GM19372 (cell line): ENCODE measurements at regions not wholly inside any gene's neighbourhood (a gene's known extent, or its start where the extent isn't known, plus 50 kb on each side); places are given as distances from the start of the nearest gene placed in this dataset.
"Not testable (repeated sequence)": the region's sequence is repeated elsewhere in the genome, so short reads cannot be mapped to it uniquely, and the experiment has no call there.

Source experiments
- ATAC-seq: cut with Tn5 transposase; IDR thresholded peaks from one replicate; pipeline ENCODE4 v1.9.1; 2021; ENCODE audit warnings: mild to moderate bottlenecking, low read depth, moderate library complexity; ENCODE audit not compliant: unreplicated experiment

DNA sequence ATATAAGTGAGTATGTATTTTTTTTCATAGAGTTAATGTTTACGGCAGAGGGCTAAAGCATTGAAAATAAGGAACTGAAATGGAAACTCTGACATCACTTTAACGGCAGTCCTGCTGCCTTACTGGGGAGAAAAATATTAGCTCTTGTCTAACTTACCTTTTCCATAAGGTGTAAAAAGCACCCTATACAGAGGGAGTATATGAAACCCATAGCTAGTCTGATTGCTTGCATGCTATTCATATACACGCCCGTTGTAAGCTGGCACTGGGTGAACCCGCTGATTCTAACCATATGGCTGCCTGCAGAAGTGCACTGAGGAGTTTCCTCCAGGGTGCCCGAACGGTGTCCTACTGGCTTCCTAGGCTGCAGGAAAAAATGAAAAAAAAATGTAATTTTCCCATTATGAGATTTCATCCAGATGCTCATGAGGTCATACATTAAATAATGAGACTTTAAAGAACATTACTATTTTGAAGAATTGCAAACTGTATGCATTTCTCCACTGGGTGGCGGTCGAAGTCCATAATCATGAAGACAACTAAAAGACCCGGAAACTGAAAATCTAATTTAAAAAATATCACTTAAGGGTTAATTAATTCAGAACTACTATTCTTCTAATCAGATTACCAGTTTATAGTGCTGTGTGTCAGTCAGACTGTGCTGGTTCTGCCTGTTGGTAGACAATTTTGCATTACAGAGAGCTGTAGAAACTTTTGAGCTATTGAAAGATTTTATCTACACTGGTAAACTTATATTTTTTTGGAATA, 144.7 kb downstream of the ALX1 start:
- ATAC-seq = peak; percentile 72

DNA sequence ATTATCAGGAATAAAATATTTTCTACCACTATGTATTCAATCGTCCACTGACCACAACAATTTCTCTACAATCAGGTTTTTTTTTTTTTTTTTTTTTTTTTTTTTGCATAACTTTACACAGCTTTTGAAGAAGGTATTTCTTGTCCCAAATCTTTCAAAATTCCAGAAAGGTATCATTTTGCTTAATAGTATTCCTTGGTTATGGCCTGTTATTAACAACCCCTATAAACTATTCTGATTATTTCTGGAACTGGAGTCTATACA, 145.3 kb downstream of the ALX1 start:
- no peak for ATAC-seq

DNA sequence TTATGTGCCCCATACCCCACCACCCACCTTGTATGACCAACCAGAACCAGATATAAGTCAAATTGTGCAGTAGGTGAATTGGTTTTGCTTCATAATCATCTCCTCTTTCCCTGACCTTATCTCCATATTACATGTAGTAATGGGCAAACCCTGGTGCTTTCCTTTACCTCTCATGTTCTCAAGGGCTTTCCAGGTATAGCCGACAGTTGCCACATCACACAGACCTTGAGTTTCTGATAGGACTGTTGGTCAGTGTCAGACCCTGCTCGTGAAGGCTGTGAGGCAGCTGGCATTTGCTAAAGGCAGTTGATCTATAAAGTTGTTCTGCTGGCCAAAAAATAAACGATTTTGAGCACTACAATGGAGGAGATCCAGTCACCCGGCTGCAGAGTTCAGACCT, 145.9 kb downstream of the ALX1 start:
- ATAC-seq = no peak

DNA sequence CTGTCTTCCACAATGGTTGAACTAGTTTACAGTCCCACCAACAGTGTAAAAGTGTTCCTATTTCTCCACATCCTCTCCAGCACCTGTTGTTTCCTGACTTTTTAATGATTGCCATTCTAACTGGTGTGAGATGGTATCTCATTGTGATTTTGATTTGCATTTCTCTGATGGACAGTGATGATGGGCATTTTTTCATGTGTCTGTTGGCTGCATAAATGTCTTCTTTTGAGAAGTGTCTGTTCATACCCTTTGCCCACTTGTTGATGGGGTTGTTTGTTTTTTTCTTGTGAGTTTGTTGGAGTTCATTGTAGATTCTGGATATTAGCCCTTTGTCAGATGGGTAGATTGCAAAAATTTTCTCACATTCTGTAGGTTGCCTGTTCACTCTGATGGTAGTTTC, 153.1 kb downstream of the ALX1 start:
- ATAC-seq = not testable (repeated sequence)

DNA sequence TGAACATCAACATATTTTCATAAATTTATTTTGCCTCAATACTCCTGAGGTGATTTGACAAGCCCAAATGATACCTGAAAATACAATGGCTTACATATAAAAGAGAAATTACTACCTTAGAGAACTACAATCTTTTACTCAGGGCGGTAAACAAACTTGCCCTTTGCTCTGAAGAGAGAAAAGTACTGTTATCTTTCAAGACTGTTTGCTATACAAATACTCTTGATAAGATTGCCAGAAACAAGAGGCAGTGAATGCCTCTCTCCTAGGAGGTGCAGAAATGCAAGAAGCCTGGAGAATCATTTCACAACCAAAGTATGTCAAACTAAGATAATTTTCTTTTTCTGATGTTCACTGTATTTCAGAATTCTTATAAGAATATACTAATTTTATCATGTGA, 160.3 kb downstream of the ALX1 start:
- no peak for ATAC-seq

DNA sequence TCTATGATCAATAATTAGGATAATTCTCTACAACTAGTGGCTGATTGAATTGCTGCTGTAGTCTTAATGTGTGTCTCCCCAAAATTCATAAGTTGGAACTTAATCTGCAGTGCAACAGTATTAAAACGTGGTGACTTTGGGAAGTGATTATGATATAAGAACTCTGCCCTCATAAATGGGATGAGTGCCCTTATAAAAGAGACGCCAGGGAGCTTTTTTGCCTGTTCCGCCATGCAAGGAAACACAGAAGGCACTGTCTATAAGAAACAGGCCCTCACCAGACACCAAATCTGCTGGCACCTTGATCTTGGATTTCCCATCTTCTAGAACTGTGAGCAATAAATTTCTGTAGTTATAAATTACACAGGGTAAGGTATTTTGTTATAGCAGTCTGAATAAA, 161.0 kb downstream of the ALX1 start:
- no peak for ATAC-seq

DNA sequence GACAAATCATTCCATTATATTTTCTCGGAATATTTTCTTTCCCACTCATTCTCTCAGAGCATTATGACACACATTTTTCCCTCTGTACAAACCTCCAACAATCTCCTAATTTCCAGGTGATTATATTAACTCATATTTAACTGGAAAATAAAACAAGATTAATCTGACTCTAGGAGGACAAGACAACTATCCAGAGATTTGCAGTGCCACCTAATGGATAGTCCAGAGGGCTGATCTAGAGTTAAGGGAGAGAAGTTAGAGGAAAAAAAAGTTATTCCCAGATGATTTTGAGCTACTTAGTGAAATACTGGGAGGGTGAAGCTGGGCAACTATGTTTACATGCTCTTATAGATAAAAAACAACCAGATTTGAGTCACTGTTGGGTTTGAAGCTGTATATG, 161.7 kb downstream of the ALX1 start:
- ATAC-seq = no peak

DNA sequence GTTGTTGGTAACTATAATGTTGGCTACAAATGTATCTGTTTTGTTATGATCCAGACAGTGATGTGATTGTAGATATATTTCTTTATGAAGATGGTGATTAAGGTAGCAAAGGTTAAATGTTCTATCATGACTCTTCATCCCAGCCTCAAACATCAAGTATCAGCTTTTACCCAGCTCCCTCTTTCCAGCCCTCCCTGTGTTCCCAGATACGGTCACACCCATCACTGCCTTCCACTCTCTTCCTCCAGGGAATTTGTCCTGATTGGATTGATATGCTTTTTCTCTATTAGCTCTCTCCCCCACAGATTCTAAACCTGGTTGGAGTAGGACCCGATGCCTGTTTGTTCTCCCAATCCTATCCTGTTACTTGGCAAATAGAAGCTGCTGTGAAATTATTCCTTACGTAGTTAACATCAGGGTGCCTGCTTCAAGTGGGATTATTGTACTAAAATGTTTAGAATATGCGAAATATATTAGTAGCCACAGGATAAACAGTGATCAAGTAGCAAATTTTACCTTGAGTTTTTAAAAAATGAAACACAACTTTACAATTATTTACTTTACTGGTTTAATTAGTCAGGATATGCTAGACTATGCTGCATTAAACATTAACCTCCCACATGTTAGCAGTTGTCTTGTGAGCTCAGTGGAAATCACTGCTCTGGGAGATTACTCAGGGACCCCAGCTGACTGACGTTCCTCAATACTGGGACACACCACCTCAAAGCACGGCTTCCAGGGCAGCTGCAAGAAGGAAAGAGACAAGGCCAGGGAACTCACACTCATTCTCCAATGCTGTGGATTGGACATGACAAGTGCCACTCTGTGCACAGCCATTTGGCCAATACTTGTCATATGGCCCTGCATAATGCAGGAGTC, 165.3 kb downstream of the ALX1 start:
- ATAC-seq = no peak

DNA sequence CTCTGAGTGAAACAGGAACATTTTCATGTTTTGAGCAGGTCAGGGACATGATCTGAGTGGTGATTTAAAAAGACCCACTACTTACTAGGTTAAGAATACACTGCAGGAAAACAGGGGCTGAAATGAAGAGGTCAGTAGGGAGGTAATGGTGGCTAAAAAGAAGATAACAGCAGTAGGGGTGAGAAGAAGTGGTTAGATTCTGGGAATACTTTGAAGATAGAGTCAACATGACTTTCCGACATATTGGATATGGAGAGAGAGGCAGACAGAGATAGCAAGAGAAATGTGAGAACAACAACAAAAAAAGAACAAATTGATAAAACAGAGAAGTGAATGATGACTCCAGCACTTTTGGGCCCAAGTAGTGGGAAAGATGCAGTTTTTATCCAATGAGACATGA, 168.0 kb downstream of the ALX1 start:
- no peak for ATAC-seq

DNA sequence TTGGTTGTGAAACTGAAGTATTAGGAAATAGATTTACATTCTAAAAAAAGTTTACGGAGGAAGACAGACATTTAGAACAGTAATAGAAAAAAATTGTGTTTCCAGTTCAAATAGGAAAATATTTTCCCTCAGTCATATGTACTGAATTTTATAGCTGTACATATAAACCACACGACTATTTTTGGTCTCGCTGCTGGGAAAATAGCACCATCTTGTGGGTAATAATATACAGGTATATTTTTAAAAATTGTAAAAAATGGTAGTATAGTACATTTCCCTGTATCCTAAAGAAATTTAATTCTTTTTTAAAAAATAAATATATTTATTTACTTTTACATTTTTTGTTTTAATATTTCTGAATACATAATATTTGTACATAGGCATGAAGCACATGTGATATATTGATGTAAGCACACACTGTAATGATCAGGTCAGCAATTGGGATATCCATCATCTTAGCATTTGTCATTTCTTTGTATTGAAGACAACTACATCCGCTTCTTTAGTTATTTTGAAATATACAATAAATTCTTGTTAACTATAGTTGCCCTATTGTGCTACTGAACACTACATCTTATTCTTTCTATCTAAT, 168.6 kb downstream of the ALX1 start:
- ATAC-seq = no peak

DNA sequence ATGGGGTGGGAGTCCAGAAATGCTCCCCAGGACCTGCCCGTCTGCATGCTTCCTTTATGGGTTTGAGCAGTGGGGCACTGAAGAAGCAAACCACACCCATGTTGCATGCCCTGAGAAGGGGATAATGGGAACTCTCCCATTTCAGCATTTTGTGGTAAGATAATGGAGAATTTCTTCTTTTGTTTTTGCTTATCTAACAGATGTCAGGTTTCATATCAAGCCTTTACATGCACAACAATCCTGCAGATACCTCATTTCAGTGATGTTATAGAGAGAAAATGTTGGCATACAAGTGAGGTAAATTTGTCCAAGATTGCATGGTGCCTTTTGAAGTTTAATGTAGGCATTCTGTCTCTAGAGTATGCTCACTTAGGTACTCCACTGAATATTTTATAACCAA, 177.0 kb downstream of the ALX1 start:
- no peak for ATAC-seq

DNA sequence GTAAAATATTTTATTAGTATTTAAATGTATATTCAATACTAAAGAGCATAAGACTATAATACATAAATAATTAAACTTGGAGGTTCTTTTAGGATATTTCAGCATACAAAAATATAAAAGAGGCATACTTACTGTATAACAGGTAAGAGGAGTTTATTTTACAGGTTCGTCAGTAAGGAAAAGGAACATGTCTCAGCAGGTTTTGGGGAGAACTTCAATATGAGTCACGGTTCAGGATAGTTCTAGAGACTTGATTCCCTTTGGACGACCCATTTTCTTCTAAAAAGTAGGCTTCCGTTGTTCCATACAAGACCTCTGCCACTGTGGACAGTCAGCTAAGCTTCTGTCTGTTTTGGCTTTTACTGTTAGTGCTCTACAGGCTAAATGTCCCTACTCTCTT, 181.1 kb downstream of the ALX1 start:
- no peak for ATAC-seq

DNA sequence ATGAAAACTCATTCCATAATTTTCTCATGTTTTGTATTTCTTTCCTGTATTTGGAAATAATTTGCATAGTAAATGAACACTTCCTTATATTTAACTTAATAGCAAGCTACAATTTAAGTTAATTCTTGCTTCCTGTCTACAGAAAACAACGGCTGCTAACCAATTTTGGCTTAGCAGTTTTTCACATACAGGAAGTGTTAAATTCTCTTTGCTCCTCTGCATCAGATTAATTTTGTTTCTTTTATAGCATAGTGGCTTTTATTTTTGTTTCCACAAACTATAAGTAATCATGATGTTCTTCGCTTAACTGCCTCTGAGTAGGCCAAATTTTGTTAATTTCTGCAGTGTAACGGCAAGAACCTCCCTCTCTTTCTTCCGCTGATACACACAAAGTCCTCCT, 182.9 kb downstream of the ALX1 start:
- ATAC-seq = no peak

DNA sequence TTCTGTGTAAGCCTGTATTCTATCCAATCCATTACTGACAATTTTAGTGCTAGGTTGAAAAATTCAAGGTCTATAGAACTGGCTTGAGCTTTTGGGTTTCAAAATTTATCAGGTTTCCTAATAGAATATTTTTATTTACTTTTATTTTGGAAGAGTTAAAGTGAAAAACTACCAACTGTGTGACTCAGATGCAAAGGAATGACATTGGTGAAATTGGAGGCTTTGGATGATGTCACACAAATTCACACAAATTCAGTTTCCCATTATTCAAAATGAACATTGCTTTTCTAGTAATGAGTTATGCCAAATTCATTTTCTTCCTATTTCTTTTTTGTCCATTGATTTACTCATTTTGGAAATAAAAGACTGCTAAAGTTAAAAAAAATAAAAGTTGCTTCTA, 186.9 kb downstream of the ALX1 start:
- ATAC-seq = no peak

DNA sequence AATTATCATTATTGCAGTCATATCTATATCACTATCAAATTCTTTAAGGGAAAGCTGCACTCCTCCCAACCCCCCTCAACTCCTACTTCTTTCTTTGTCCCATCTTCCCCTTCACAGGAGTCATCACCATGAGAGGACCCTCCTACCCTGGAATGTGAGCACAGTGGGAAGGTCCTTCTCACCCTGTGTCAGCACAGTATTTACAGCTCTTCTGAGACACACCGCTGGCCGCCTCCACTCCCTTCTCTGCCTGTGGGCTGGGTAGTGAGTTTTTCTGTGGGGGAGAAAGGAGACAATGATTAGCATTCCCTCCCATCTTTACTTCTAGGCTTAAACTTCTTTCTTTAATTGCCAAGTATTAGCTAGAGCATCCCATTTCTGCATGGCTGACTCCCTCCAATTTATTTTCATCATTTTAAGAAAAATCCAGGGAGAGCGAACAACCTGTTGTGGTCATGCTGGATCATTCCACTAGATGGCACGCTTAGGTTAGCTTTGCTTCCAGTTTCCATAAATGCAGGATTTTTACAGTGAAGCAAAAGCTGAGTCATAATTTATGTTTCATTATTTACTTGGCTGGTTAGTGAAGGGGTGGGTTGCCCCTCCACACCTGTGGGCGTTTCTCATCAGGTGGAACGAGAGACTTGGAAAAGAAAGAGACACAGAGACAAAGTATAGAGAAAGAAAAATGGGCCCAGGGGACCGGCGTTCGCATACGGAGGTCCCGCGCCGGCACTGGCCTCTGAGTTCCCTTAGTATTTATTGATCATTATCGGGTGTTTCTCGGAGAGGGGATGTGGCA, 188.5 kb downstream of the ALX1 start:
- peak; percentile 91 for ATAC-seq

DNA sequence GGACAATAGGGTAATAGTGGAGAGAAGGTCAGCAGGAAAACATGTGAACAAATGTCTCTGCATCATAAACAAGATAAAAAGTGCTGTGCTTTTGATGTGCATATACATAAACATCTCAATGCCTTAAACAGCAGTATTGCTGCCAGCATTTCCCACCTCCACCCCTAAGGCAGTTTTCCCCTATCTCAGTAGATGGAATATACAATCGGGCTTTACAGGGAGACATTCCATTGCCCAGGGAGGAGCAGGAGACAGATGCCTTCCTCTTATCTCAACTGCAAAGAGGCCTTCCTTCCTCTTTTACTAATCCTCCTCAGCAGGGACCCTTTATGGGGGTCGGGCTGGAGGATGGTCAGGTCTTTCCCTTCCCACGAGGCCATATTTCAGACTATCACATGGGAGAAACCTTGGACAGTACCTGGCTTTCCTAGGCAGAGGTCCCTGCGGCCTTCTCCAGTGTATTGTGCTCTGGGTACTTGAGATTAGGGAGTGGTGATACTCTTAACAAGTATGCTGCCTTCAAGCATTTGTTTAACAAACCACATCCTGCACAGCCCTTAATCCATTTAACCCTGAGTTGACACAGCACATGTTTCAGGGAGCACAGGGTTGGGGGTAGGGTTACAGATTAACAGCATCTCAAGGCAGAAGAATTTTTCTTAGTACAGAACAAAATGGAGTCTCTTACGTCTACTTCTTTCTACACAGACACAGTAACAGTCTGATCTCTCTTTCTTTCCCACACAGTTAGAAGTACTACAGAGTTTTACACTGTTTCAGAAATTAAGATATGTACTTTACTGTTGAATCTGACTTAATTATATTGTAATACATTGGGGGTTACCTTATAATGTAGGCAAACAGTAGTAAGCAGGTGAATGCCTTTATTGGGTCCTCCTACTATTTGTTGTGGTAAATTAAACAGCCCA, 189.4 kb downstream of the ALX1 start:
- not testable (repeated sequence) for ATAC-seq

DNA sequence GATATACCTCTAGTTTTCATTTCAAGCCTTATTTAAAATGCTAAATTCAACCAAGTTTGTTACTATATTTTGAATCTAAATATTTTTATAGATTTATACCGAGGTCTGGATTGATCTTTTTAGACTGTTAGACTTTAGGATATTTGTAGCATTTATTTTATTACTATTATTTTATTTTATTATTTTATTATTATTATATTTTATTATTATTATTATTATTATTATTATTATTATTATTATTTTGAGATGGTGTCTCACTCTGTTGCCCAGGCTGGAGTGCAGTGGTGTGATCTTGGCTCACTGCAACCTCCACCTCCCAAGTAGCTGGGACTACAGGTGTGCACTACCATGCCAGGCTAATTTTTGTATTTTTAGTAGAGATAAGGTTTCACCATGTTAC, 195.3 kb downstream of the ALX1 start:
- not testable (repeated sequence) for ATAC-seq

DNA sequence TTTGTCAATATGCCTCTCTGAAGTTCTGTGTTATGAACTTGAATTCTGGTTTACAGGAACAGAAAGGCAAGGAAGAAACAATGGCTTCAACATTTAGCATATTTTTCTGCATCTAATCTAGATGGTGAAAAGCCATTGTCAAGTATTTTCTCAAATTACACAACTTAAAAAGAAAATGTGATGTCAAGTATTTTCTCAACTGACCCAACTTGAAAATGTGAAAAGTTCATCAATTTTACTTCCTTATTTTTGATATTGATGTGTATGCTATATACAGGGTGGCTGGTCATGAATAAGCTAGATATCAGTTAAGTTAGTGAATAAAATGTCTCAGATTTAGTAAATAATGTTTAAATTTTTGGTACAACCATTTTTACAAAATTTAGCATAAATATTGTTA, 196.7 kb downstream of the ALX1 start:
- no peak for ATAC-seq

DNA sequence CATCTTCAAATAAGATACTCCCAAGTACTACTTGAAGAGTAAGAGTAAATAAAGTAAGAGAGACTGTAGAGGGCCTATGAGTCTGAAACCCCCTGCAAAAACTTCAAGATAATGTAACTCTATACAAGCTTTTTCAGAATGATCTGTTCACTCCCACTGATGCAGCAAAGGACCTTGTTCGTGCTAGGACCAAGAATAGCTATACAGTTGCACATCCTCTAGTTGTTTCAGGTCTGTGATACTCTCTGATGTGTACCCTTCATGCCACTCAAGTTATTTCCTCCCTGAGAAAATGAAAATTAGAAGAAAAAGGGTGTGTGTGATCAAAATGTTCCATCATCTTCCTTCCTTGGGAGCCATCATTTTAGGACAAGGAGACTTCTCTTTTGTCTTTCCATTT, 204.4 kb downstream of the ALX1 start:
- no peak for ATAC-seq

DNA sequence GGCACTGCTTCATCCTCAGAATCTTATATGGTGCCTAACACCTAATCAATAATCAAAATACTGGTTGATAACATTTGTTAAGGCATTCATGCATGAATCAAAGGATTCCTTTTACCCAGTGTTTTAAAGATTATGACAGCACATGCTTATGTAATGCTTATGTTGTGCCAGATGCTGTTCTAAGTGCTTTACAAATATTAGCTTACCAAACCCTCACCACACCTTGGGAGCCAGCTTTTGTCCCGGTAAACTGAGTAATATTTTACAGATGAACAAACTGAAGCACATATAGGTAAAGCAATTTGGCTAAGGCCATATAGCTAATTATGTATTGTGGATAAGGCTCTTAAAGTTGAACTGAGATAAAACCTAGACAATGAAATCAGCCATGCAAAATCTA, 209.2 kb downstream of the ALX1 start:
- no peak for ATAC-seq
